ENCODE measurements at regions not wholly inside any gene's neighbourhood (a gene's known extent, or its start where the extent isn't known, plus 50 kb on each side); places are given as distances from the start of the nearest gene placed in this dataset.

DNA sequence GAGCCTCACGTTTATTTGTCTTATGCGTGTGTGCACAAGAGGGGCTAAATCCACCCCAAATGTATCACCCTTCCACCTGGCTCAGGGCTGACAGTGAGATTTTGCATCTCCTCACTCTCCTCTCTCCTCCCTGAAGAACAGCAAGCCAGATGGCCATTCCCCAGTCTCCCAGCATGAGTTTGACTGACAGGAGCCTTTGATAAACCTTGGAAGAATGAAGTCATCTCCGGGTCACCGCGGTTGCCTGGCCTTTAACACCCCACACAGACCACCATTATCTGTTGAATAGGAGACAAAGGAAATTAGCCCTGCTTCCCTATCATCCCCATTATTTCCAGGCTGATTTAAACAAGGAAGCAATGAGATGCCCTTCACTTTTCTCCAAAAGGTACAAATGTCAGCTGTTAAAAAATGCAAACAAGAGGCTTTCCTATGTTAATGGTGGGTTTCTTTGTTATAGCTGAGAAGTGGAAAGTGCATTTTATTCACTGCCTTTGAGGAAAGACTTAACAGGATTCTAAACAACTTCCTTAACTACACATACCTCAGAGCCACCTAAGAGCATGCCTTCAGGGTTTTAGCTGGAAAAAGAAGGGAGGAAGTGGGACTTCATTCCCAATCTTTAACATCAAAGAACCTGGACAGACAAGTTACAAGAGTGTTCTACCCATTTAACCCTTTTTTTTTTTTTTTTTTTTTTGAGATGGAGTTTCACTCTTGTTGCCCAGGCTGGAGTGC, 524.8 kb upstream of the ID4 start:
- intact Hi-C loops (cut with micrococcal nuclease) = no loop called here

DNA sequence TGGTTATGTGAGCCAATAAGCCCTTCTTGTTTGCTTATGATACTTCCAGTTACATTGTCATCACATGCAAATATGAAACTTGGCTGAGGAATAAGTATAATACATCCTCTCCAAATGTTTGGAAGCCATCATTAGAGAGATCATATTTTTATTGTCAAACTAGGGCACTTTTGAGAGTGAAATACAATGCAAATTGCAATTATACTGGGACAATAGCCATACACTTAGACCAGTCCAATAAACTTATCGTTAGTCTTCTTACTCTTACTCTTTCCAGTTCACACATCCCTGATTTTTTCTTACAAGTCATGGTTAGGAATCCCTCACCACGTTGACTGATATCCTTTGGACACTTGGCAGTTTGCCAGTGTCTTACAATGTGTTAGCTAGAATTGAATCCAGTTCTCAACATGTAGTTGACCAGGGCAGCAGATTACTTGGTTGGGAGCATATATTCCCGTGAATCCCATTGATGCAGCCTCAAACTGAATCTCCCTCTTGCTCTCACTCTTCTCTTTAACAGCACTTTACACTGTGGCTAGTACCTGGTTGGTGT, 519.7 kb upstream of the ID4 start:
- intact Hi-C loops (cut with micrococcal nuclease) = no loop called here

DNA sequence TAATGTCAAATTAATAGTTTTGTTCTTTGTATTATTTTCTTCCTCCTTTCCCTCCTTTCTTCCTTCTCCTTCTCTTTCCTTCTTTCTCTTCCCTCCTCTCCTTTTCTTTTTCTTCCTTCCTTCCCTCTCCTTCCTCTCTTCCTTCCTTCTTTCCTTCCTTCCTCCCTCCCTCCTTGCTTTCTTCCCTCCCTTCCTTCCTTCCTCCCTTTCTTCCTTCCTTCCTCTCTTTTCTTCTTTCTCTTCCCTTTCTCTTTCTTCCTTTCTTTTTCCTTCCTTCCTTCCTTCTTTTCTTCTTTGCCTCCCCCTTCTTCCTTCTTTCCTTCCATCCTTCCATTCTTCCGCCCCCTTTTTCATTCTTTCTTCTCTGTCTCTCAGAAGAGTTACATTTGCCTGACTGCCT, 518.2 kb upstream of the ID4 start:
- intact Hi-C loops (cut with micrococcal nuclease) = no loop called here

DNA sequence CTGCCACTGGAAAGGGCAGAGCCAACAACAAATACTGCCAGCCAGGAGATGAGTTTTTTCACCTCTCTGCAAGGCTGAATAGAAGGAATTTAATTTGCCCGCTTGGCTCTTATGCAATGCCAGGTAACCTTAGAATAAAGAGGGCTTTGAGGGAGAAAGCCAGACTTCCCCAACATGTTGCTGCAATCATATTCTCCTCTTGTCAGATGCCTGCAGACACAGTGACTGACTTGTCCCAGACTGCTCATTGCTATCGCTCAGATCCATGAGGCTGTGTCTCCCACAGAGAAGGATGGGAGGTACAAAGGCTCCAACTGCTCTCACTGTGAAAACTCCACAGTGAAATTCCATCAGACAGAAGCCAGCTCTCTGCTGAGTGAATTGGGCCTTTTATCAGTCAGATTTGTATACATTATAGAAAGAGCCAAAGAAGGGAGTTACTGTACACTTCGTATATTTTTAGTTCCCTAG, 517.0 kb upstream of the ID4 start:
- intact Hi-C loops (cut with micrococcal nuclease) = no loop called here

DNA sequence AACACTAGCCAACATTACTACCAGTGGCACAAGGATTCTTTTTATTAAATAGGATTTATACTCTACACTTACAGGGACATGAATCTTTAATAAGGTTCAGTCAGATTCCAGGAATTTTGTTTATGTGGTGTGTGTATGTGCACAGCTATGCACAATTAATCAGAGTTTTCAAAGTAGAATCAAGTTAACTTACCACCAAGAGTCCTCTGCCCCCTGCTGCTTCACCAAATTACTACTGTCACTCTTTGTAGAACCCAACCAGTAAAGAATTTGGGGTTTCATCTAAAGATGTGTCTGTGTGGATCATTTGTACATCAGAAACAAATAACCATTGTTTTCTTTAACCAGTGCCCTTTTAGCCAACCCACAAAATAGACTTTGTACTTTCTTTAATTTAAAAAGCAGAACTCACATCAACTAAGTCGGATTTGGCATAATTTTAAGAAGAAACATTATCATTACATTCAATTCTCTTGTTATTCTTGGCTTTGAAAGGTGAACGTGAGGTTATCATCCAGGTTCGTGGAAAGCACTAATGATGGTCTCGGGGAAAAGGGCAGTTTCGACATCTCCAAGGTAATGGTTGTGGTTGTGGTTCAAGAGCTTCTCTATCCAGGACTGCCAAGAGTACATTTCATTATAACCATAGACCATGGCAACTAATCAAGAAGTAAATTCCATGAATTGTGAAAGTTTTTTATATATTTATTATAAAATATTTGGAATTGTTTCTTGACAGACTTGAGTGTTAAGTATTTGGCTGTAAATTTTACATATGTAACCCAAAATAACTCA, 514.3 kb upstream of the ID4 start:
- intact Hi-C loops (cut with micrococcal nuclease) = no loop called here

DNA sequence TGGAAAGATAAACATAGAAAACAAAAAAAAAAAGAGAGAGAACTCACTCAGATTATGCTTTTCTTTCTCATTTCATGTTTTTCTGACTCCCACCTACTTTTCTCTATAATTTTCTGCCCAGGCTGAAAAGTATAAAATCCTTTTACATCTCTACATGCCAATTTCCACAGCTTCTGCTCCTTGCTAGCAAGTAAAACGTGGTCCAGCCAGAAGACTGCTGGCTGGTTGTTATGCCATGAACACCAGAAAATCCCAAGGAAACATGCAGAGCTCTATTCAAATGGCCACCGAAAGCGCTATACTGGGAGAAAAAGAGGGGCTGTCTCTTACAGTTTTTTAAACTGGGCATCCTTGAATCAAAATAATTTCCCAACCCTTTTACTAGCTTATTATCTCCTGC, 512.8 kb upstream of the ID4 start:
- intact Hi-C loops (cut with micrococcal nuclease) = no loop called here

DNA sequence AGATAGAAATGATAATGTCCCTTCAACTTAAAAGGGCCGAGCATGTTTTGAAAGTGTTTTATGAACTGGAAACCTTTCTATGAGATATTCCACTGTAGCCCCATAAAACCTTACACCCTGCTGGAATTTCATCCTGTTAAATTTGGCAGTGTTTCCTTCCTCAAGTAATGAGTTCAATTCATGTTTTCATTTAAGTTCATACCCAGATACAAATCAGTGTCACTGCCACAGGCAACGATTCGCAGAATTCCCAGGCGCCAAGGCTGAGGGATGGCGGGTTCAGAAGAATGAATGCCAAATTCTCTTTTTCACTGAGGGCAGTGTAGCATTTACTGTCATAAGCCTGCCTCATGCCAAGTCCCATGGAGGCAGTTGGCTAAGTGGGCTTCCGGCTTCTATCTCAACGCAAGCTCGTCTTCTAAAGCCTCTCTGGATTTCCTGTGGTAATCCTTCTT, 511.8 kb upstream of the ID4 start:
- intact Hi-C loops (cut with micrococcal nuclease) = no loop called here

DNA sequence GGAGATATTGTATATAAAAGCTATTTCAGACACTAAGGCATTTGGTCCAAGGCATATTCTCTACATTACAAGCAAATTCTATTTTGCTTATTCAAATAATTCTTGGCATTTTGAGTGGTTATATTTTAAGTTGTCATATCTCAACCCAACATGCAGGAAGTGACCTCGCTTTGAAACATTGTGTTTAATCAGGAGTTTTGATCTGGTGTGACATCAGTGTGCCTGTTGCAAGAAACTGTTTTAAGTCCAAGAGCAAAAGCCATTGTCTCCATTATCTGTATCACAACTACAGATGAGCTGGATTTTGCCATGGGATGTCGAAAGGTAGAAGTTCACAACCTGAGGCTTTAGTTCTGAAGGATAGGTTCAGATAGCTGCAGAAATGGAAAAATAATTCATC, 509.9 kb upstream of the ID4 start:
- intact Hi-C loops (cut with micrococcal nuclease) = no loop called here

DNA sequence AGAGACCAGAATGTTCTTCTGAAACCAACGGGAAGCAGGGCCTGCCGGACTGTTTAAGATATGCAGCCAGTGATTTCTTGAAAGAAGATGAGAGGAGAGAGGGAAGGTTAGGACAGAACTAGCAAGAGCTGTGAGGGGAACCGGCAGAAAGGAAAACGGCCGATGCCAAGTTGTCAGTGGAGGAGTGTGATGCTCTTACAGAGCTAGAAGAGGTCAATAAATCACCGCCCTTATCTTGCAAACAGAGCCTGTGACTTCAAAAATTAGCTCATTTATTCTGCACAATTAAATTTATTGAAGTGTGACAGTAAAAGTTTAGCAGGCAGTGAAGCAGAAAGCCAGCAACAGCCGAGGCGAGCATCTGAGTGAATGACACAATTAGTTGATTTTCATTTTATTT, 509.5 kb upstream of the ID4 start:
- intact Hi-C loops (cut with micrococcal nuclease) = no loop called here

DNA sequence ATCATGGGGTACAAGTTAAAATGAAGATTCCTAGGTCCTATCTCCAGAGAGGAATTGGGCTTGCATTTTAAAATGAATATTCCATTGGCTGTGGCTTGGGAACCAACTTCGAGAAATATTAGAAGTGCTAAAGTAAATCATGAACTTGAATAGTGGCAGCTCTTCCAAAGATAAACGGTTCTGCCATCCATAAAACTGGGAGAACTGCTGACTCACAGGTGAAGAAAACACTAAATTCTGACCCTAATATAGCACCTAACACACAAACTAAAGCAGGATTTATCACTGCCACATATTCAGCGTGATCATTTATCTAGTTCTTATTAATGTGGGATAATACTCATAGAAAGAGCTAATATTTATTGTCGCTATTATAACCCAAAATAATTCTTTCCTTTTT, 508.1 kb upstream of the ID4 start:
- intact Hi-C loops (cut with micrococcal nuclease) = no loop called here

DNA sequence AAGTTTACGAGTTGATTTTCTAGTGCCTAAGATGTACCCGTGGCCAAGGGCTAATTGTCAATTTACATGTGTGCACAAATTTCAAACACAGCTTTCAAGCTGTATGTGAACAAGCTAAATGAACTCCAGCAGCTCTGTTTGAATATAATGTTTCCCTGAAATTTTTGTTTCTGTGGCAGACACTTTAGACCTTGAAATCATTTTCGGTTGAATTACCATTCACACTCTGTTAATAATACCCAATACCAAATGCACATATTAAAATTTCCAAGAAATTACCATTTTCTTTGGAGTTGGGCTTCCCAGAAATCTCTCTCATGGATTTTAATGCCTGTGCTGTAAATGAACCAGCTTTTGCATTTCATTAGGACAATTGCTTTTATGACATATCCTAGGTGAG, 506.1 kb upstream of the ID4 start:
- intact Hi-C loops (cut with micrococcal nuclease) = no loop called here

DNA sequence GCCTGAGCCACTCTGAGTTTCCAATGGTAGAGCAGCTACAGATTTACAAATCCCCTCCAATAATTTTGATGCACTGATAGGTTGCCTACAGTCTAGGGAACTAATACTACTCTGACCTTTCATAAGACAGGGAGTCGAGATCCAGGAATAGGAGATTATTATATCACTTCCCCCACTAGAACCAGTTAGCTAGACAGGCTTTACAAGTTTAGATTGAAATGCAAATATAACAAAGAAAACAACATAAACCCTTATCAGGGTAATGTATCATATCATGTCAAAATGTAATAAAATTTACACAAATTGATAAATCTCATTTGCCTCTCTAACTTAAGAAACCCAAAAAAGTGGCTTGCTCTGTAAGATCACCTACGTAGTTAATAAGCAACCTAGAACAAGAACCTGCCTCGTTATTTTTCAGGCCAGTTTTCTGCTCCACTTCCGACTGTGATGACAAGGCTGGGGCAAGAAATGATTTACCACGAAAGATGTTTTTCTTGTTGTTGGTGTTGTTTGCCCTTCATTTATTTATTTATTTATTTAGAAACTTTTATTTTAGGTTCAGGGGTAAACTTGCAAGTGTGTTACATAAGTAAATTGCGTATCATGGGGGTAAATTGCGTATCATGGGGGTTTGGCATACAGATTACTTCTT, 504.2 kb upstream of the ID4 start:
- intact Hi-C loops (cut with micrococcal nuclease) = no loop called here

DNA sequence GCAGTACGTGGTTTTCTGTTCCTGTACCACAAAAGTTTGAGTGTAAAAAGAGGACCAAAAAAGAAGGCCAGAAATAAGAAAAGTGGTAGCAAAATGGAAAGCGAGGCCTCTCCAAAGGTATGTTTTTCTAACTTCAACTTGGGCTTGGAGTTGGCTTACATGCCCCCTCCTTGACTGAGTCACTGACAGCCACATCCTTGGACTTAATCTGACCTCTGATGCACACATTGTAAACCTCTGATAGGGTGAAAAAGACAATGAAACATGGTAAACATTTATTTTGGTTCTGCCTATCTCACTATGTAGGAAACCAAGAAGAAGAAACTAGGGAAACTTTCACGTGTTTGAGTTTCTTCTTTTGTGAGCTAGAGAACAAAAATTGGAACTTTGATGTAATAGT, 503.2 kb upstream of the ID4 start:
- intact Hi-C loops (cut with micrococcal nuclease) = no loop called here

DNA sequence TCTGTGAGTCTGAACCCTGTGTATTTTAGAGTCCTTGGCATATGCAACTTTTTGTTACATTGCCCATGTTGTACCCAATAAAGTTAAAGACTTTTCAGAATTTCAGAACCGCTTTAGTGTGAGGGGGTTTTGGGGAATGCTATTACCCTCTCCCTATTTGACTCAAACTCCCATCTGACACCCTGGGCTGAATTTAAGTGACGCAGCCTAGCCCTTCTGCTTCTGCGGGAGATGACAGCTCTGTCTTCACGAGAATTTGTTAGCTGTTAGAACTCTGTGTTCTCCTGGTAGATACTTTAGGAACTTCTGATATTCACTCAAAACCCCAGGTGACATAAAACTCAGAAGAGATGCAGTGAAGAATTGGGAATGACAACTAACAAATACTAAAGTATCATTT, 500.6 kb upstream of the ID4 start:
- intact Hi-C loops (cut with micrococcal nuclease) = no loop called here

DNA sequence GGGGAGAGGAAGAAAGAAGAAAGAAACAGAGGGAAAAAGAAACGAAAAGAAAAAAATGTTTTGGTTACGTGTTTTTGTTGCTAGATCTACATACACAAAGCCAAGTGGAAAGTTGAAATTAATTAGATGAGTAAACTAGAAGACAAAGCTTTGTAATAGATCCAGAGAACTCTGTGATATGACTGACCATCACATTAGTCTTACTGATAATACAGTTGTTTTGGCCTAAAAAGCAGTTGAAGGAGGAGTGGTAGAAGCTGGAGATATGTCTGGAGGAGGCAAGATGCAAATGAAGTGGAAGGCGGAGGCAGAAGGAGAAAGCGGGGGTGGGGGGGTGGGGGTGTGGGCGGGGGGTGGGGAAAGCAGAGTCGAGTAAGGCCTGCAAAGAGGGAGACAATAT, 500.1 kb upstream of the ID4 start:
- intact Hi-C loops (cut with micrococcal nuclease) = no loop called here

DNA sequence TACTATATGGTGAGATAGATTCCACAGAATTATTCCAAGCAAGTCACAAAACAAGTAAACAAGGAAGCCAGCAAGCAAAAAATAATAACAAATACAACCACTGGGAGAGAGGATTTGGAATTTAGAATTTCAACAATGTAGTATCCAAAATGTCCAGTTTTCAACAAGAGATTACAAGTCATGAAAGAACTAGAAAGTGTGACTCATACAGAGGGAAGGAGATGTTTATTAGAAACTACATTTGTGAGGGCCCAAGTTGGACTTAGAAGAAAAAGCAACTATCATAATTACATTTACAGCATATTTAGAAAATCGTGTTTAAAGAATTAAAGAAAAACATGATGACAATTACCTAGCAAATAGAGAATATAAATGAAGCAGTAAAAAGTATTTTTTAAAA, 494.6 kb upstream of the ID4 start:
- intact Hi-C loops (cut with micrococcal nuclease) = no loop called here

DNA sequence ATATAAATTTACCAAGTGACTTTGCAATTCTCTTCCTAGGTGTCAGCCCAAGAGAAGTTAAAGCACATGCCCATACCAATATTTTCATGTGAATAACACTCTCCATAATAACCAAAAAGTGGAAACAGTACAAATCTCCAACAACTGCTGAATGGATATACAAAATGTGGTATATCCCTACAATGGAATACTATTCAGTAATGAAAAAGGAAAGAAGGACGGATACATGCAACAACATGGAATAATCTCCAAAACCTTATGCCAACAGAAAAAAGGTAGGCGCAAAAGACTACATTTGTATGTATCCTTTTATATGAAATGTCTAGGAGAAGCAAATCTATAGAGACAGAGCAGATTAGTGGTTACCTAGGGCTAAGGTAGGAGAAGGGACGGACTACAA, 487.7 kb upstream of the ID4 start:
- intact Hi-C loops (cut with micrococcal nuclease) = no loop called here

DNA sequence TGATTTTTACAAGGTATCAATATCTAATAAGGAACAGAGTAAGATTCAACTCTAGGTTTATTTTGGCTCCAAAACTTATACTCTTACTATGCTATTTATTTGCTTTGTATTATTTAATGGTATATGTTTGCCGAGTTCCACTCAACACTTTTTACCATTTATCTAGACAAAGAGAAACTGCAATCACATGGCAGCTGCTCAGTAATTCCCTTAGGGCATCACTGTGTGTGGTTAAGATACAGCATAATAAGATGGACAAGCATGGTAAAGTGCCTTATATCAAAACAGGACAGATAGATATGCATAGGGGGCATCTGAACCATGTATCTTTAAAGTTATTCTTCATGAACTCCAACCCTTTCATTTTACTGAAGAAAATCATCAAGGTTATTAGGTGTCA, 483.0 kb upstream of the ID4 start:
- intact Hi-C loops (cut with micrococcal nuclease) = no loop called here

DNA sequence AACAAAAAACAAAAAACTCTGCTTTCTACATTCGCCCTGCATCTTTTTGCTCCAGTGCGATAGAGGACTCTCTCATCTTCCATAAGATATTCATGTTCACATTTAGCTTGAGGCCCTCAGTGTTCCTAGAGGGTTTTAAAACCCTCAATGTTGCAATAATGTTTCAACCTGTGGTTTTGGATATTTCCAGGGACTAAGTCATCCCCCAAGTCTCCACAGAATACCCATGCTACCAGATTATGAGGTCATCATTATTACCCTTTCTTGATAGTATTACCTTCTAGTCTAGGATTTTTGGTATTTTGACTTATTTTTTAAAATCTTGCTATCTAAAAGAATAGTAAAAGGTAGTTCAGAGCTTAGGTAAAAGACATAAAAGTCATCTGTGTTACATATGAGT, 480.5 kb upstream of the ID4 start:
- intact Hi-C loops (cut with micrococcal nuclease) = no loop called here

DNA sequence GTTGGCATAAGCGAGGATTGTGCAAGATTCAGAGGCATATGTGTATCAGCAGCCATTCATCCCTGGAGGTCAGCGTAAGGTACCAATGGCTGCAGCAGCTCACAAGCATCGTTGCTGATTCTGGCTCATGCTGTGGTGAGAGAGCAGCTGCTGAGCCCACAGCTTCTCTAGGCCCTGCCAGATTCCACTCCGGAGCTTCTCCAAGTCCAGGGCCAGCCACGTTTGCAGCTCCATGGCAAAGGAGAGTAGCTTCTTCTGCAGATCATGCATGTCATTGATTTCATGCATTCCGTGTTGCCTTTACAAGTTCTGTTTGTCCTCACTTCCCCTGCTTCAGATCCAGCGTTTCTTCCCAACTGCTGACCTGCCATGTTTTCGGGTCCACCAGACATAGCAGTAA, 474.8 kb upstream of the ID4 start:
- intact Hi-C loops (cut with micrococcal nuclease) = no loop called here

DNA sequence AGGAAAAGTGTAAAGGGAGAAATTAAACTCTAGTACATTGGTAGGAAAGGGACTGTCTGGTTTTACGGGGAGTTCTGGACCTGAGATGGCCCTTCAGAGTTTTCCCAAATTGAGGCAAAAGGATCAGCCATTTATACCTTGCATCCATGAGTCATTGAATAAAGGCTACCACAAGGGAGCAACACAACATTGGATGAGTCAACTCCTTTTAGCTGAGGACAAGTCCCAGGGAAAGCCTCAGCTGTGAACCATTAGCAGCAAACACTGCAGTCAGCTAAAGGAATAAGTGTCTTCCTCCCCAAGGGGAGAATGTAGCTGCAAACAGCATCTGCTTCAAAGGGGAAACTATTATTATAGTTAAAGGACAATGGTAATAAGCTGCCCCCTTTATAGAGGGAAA, 468.7 kb upstream of the ID4 start:
- intact Hi-C loops (cut with micrococcal nuclease) = no loop called here

DNA sequence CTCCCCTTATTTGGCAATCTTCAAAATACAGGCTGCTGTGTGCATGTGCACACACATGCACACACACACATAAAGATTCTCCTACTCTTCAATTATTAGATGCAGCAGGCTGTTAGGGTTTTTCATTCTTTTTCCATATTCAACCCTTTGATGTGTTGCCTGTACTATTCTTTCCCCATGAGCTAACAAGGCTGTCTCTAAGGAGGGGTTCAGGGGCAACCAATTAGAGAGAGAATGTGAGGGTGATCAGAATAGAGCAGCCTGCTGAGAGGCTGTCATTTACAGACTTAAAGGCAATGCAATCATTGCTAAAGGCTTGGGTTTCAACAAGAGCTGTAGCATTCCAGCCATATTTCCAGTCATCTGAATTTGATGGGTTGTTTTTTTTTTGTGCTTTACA, 467.4 kb upstream of the ID4 start:
- intact Hi-C loops (cut with micrococcal nuclease) = no loop called here

Measured in T-helper 1 cell treated with Interleukin-12 subunit alpha and Interleukin-12 subunit beta and Interleukin-4 antibody, amounts not matched to agents 30 ng/mL and 1 ng/mL, for 36 hours (primary cell).